ENCODE measurements at regions not wholly inside any gene's neighbourhood (a gene's known extent, or its start where the extent isn't known, plus 50 kb on each side); places are given as distances from the start of the nearest gene placed in this dataset.

DNA sequence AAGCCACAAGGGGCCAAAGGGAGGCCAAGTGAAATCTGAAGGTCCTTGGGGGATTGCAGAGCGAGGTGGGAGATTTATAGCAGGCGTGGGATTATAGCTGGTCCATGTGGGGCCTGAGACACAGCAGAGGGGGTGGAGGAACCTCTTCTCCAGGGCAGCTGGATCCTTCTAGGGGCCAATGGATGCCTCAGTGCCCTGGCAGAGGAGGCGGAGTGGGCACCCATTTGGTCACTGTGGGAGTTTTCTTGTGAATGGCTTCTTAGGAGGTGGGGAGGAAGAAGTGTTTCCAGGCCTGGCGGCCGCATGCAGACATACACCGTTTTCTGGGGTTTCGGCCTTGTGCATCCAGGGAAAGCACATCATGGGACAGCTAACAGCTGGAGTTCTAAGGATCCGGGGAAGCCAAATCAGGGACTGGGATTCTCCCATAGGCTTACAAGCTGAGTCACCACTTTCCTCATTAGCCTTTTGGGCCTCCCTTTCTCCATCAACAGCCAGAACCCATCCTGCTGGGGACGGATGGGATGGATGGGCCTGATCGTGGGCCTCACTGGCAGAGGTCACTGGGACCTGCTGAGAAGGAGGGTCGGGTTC is 76.5 kb downstream of the RHOU start:
- H3K27ac ChIP-seq, result no peak overlapping the region

DNA sequence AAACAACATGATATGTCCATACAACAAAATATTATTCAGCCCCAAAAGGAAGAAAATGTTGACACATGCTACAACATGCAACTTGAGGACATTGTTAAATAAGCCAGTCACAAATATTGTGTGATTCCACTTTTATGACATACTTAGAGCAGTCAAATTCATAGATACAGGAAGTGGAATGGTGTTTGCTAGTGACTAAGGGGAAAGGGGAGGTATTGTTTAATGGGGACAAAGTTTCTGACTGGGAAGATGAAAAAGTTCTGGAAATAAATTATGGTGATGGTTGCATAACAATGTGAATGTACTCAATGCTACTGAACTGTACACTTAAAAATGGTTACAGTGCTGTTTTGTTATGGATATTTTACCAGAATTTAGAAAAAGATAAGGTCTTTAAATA is 77.7 kb downstream of the RHOU start:
- DNase-seq, result no peak
- no peak overlapping the region for H3K4me3 ChIP-seq
- H3K9me3 ChIP-seq (replicated peaks), result no peaks in the 10 kb centered on the region
- no peaks in the 10 kb centered on the region for H3K36me3 ChIP-seq
- peaks cover 5% of the 10 kb centered on the region; the same call in 1 of the 2 replicates for H3K27me3 ChIP-seq
- no peaks in the 10 kb centered on the region for H3K4me1 ChIP-seq
- H3K27ac ChIP-seq, result no peak overlapping the region

More for the DNA sequence above, 76.5 kb downstream of the RHOU start:
- Histone ChIP-seq H3K4me3 (no peak overlapping the region), H3K9me3 (replicated peaks) (no peaks in the 10 kb centered on the region), H3K27me3 (peaks cover 5% of the 10 kb centered on the region; the same call in 1 of the 2 replicates), H3K4me1 (no peaks in the 10 kb centered on the region), H3K36me3 (no peaks in the 10 kb centered on the region)
- no peak for DNase-seq

DNA sequence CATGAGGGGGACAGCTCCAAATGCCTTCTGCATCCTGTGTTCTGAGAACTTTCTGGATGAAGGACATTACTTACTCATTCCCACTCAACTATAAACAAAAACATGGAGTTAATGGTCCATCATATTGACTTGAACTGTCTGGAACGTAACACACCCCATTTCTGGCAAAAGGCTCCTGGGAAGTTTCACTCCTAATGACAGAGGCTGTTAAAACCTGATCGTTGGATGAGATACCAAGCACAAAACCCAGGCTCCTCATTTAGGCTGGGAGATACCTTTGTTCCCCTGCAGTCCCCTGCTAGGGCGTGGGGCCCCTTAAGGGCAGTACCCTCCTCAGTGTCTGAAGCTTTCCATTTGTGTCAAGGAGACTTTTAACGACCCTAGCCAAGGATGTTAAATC is 78.9 kb downstream of the RHOU start:
- DNase-seq, result no peak
- Histone ChIP-seq H3K27ac (no peak overlapping the region), H3K4me1 (no peaks in the 10 kb centered on the region), H3K36me3 (no peaks in the 10 kb centered on the region), H3K4me3 (no peak overlapping the region), H3K9me3 (replicated peaks) (no peaks in the 10 kb centered on the region), H3K27me3 (peaks cover 5% of the 10 kb centered on the region; the same call in 1 of the 2 replicates)

DNA sequence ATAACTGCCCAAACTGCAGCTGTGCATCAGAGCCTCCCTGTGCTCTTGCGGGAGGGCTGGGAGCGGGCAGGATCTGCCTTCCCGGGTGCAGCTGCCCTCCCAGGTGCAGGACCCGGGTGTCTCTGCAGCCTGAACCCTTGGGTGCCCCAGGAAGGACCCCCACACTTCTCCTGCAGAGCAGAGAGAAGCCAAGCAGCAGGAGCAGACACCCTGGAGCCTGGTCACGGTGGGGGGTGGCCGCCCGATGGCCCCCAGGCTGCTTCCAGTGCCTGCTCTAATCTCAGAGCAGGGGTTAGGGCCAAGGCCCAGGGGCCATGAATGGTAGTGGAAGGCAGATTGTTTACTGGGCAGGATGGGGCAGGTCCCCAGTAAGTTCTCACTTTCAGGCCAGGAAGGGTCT is 83.0 kb downstream of the RHOU start:
- H3K27ac ChIP-seq, result no peak overlapping the region
- H3K36me3 ChIP-seq, result no peaks in the 10 kb centered on the region
- peaks cover 5% of the 10 kb centered on the region; the same call in 1 of the 2 replicates for H3K27me3 ChIP-seq
- H3K4me1 ChIP-seq, result no peaks in the 10 kb centered on the region
- H3K4me3 ChIP-seq, result no peak overlapping the region
- DNase-seq, result no peak
- H3K9me3 ChIP-seq (replicated peaks), result no peaks in the 10 kb centered on the region

DNA sequence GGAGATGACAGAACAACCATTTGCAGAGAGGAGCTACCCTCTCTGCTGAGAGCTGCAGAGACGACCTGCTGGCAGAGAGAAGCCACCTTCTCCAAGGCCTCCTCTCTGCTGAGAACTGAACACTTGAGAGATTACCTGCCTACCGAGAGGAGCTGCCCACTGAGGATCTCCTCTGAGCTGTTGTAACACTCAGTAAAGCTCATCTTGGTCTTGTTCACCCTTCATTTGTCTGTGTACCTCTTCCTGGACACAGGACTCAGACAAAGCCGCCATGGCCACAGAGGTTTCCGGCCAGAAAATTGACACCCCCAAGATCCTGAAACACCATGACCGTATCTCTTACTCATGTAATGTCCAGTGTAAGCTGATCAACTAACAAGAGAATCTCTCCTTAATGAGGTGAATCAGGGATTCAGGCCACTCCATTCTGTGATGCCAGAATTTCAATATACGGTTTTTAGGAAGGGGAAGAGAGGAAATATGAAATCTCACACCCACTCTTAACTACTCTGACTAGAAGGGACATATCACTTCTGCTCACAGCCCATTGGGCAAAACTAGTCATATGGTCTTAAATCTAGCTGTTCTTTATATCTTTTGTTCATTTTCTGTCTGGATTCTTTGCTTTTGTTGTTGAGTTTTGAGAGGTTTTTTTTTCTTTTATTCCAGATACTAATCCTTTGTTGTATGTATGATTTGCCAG is 83.8 kb downstream of the RHOU start:
- DNase-seq, result no peak
- Histone ChIP-seq H3K27me3 (peaks cover 5% of the 10 kb centered on the region; the same call in 1 of the 2 replicates), H3K4me3 (no peak overlapping the region), H3K36me3 (no peaks in the 10 kb centered on the region), H3K27ac (no peak overlapping the region), H3K9me3 (replicated peaks) (no peaks in the 10 kb centered on the region), H3K4me1 (no peaks in the 10 kb centered on the region)

DNA sequence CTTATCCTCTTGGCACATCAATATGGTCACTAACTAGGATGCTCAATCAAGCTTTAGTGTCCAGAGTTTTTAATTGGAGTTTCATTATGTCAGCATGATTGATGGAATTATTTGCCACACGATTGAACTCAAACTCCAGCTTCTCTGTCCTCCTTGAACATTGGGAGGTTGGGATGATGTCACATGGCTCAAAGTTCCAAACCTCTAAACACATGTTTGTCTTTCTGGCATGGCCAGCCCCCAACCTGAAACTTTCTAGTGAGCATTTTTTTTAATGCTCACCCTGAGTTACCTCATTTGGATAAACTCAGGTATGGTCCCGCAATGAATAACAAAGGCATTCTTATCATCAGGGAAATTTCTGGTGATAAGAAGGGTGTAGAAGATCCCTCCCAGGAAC is 86.0 kb downstream of the RHOU start:
- Histone ChIP-seq H3K9me3 (replicated peaks) (no peaks in the 10 kb centered on the region), H3K27ac (no peak overlapping the region), H3K36me3 (no peaks in the 10 kb centered on the region), H3K27me3 (no peaks in the 10 kb centered on the region), H3K4me1 (no peaks in the 10 kb centered on the region), H3K4me3 (no peak overlapping the region)
- DNase-seq, result no peak

DNA sequence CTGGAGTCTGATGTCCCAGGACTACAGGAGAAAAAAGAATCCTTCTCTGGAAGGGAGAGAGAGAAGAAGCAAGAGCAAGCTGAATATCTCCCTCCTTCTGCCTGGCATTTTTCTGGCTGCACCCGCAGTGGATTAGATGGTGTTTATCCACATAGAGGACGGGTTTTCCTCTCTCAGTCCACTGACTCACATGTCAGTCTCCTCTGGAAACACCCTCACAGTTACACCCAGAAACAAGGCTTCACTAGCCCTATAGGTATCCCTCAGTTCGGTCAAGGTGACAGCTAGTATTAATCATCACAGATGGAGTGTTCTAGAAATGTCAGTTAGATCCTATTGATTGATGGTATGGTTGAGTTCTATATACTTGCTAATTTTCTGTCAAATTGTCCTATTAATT is 87.9 kb downstream of the RHOU start:
- Histone ChIP-seq H3K4me3 (no peak overlapping the region), H3K36me3 (no peaks in the 10 kb centered on the region), H3K27me3 (no peaks in the 10 kb centered on the region), H3K4me1 (no peaks in the 10 kb centered on the region), H3K9me3 (replicated peaks) (no peaks in the 10 kb centered on the region), H3K27ac (no peak overlapping the region)
- no peak for DNase-seq

DNA sequence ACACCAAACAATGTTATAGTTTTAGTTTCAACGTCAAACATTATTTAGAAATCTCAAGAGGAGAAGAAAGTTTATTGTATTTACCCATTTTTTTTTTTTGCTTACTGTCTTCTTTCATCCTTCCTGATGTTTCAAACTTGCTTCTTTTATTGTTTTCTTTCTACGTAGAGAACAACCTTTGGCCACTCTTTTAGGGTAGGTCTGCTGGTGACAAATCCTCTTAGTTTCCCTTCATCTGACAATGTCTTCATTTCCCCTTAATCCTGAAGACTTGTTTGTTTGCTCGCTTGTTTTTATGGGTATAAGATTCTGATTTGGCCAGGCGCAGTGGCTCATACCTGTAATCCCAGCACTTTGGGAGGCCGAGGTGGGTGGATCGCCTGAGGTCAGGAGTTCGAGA is 89.1 kb downstream of the RHOU start:
- H3K4me3 ChIP-seq, result no peak overlapping the region
- H3K36me3 ChIP-seq, result no peaks in the 10 kb centered on the region
- no peak for DNase-seq
- H3K27me3 ChIP-seq, result no peaks in the 10 kb centered on the region
- H3K9me3 ChIP-seq (replicated peaks), result no peaks in the 10 kb centered on the region
- no peaks in the 10 kb centered on the region for H3K4me1 ChIP-seq
- H3K27ac ChIP-seq, result no peak overlapping the region

DNA sequence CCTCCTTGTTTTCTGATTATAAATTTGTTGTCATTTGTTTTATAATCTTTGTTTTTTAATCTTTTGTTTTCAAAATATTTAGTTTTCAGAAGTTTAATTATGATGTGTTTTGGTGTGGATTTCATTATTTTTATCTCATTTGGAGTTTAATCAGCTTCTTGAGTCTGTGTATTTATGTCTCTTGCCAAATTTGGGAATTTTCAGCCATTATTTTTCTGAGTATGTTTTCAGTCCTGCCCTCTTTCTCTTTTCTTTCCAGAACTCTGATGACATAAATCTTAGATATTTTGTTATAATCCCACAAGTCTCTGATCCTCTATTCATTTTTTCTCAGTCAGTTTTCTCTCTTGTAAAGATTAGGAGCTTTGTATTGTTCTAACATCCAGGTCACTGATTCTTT is 89.8 kb downstream of the RHOU start:
- no peaks in the 10 kb centered on the region for H3K9me3 ChIP-seq (replicated peaks)
- H3K4me1 ChIP-seq, result no peaks in the 10 kb centered on the region
- no peak overlapping the region for H3K4me3 ChIP-seq
- no peaks in the 10 kb centered on the region for H3K36me3 ChIP-seq
- H3K27me3 ChIP-seq, result no peaks in the 10 kb centered on the region
- no peak overlapping the region for H3K27ac ChIP-seq
- DNase-seq, result no peak

DNA sequence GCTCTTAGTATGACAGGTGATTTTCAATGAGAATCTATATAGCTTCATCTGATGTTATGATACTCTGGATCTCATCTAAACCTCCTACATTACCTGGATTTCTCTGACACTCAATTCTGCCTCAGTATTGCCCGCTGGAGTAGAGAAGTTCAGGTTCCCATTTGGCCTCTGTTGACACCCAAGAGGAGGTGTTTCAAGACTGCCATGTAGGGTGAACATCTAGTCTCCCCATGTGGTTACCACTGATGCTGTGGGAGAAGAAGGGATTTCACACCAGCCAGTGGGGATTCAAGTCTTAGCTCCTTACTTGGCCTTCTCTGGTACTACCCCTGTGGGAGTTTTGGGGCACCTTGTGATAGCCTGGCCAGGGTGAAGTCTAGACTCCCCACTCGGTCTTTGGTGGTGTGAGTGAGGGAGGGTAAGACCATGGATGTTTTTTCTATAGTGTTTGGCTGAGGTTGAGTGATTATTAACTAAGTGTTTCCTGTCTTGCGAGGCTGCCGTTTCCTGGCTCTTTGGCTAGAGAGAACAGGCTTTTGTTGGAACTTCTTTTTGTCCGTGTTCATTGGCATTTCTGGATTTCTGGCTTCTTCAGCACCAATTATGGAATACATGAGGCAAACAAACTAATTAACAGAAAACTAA is 90.7 kb downstream of the RHOU start:
- no peak overlapping the region for H3K27ac ChIP-seq

DNA sequence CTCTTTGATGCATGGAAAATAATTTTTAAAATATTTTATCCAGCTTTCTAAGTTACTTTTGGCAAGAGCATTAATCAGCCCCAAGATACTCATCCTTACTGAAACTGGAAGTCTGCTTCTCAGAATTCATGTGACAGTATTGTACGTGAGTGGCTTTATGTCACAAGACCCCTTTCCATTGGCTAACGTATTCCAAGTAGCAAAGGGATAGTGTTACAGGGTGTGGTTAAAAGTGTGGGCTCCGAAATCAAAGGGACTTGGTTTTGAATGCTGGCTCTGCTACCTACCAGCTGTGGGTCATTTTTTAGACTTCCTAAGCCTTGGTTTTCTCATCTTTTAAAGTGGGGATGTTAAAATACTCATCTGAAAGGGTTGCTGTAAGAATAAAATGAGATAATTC is 91.7 kb downstream of the RHOU start:
- Histone ChIP-seq H3K27me3 (no peaks in the 10 kb centered on the region), H3K36me3 (no peaks in the 10 kb centered on the region), H3K4me1 (peaks cover 8% of the 10 kb centered on the region; the same call in 1 of the 2 replicates), H3K9me3 (replicated peaks) (no peaks in the 10 kb centered on the region), H3K4me3 (no peak overlapping the region), H3K27ac (no peak overlapping the region)
- DNase-seq, result peak in 1 of 2 experiments; percentile 37

More for the DNA sequence above, 90.7 kb downstream of the RHOU start:
- Histone ChIP-seq H3K4me1 (peaks cover 5% of the 10 kb centered on the region; the same call in 1 of the 2 replicates), H3K36me3 (no peaks in the 10 kb centered on the region), H3K4me3 (no peak overlapping the region), H3K27me3 (no peaks in the 10 kb centered on the region), H3K9me3 (replicated peaks) (no peaks in the 10 kb centered on the region)
- no peak for DNase-seq

DNA sequence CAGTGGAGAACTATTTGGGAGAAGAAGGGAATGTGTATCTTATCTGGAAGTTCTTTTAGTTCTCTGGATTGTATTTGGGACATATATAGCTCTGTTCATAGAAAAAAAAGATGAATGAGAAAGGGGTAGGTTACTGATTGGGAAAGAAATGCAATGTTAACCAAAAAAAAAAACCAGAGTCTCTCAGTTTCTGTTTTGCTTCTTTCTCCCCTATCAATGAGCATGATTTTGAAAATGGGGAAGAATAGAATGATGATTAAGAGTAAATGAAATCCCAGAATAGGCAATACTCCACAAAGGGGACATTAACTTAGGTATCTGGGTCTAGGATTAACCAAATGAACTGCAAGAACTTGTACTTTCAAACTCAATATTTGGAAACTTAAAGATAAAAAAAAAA is 92.9 kb downstream of the RHOU start:
- Histone ChIP-seq H3K4me1 (peaks cover 8% of the 10 kb centered on the region; the same call in 1 of the 2 replicates), H3K27ac (no peak overlapping the region), H3K27me3 (no peaks in the 10 kb centered on the region), H3K9me3 (replicated peaks) (no peaks in the 10 kb centered on the region), H3K36me3 (no peaks in the 10 kb centered on the region), H3K4me3 (no peak overlapping the region)
- no peak for DNase-seq

DNA sequence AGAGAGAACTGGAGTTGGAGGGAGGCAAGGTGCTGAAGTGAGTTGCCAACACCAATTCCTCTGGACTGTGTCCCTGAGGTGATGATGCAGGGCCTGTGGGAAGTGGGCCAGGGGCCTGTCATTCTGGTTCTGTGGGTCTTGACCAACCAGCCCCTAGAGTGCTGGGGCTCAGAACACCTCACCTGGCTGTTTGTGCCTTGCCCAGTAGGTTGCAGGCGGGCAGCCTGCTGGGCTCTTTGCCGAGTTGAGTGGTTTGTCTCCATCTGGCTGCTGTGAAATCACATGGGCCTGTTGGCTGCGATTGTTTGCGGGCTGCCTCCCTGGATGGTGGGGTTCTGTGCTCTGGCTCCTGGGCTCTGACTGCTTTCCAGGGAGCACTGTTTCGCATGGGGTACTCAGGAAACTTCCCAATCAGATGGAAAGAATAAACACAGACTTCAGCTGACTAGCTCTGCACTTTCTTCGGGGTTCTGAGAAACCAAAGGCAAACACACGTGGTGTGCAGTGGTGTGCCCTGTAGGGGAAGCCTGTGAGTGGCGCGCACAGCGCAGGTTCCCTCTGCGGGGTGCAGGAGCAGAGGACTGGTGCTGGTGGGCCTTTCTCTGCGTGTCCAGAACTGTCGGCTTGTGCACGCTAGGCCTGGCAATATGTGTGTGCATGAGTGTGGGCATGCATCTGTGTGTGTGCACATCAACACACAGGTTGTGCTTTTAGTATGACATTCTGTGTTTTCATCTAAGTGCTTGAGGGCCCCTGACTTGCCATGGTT is 95.1 kb downstream of the RHOU start:
- DNase-seq, result no peak
- no peaks in the 10 kb centered on the region for H3K27me3 ChIP-seq
- no peaks in the 10 kb centered on the region for H3K9me3 ChIP-seq (replicated peaks)
- H3K4me3 ChIP-seq, result no peak overlapping the region
- H3K36me3 ChIP-seq, result no peaks in the 10 kb centered on the region
- no peak overlapping the region for H3K27ac ChIP-seq
- H3K4me1 ChIP-seq, result peaks cover 8% of the 10 kb centered on the region; the same call in 1 of the 2 replicates

DNA sequence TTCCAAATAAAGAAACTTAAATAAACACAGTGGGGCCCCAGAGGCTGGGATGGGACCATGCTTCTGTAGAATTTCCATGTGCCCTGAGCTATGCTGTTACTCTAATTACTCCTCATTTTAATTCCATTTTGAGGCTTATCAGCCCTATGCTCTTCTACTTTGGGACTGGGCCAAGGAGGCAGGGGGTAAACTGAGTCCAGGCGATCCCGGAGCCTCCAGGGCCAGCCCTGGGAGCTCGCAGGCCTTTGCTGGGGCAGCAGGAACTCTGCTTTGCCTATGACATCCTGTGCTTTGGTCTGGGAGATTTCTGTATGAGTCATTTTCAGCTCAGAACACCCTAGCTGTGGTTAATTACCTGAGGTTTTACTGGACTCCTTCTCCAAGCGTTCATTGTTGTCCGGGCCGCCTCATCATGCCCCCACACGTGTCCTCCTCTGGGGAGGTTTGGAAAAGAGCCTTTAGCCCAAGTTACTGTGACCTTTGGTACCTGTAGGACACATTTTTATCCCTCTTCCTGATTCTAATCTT is 95.7 kb downstream of the RHOU start:
- H3K4me3 ChIP-seq, result no peak overlapping the region
- peaks cover 8% of the 10 kb centered on the region; the same call in 1 of the 2 replicates for H3K4me1 ChIP-seq
- no peaks in the 10 kb centered on the region for H3K36me3 ChIP-seq
- no peaks in the 10 kb centered on the region for H3K9me3 ChIP-seq (replicated peaks)
- H3K27ac ChIP-seq, result no peak overlapping the region
- peak in 1 of 2 experiments; percentile 44 for DNase-seq
- H3K27me3 ChIP-seq, result no peaks in the 10 kb centered on the region
